ENCODE measurements at regions not wholly inside any gene's neighbourhood (a gene's known extent, or its start where the extent isn't known, plus 50 kb on each side); places are given as distances from the start of the nearest gene placed in this dataset.

GRCh38 chr11:113627297-113627696, 78.8 kb downstream of the TMPRSS5 start:
- Histone ChIP-seq H3K27me3 (no peaks in the 10 kb centered on the region), H3K27ac (no peak overlapping the region), H3K4me1 (ENCODE audit: control insufficient read depth in 1 of 2, insufficient read depth in 1 of 2, low read depth in 1 of 2, low read length in 1 of 2) (no peaks in the 10 kb centered on the region), H3K4me3 (ENCODE audit: low read depth in 1 of 2, low read length in 1 of 2) (no peak overlapping the region), H3K9me3 (no peaks in the 10 kb centered on the region), H3K36me3 (no peaks in the 10 kb centered on the region)
- TF ChIP-seq CTCF (IDR thresholded peaks at IDR 0.05): no peak

- no peaks in the 10 kb centered on the region for H3K27me3 ChIP-seq
- no peaks in the 10 kb centered on the region for H3K36me3 ChIP-seq
- H3K4me1 ChIP-seq (ENCODE audit: control insufficient read depth in 1 of 2, insufficient read depth in 1 of 2, low read depth in 1 of 2, low read length in 1 of 2): no peaks in the 10 kb centered on the region
- no peak for TF ChIP-seq CTCF (IDR thresholded peaks at IDR 0.05)
- H3K4me3 ChIP-seq (ENCODE audit: low read depth in 1 of 2, low read length in 1 of 2): no peak overlapping the region
- H3K9me3 ChIP-seq: no peaks in the 10 kb centered on the region
- no peak overlapping the region for H3K27ac ChIP-seq
These were observed 79.4 kb downstream of the TMPRSS5 start for GRCh38 chr11:113626736-113627135.

GRCh38 chr11:113623114-113623513, 83.0 kb downstream of the TMPRSS5 start:
- no peaks in the 10 kb centered on the region for H3K36me3 ChIP-seq
- no peak overlapping the region for H3K27ac ChIP-seq
- no peaks in the 10 kb centered on the region for H3K4me1 ChIP-seq (ENCODE audit: control insufficient read depth in 1 of 2, insufficient read depth in 1 of 2, low read depth in 1 of 2, low read length in 1 of 2)
- H3K27me3 ChIP-seq: no peaks in the 10 kb centered on the region
- TF ChIP-seq CTCF (IDR thresholded peaks at IDR 0.05): no peak
- H3K4me3 ChIP-seq (ENCODE audit: low read depth in 1 of 2, low read length in 1 of 2): no peak overlapping the region
- no peaks in the 10 kb centered on the region for H3K9me3 ChIP-seq

- TF ChIP-seq CTCF (IDR thresholded peaks at IDR 0.05): no peak
- no peaks in the 10 kb centered on the region for H3K4me1 ChIP-seq (ENCODE audit: control insufficient read depth in 1 of 2, insufficient read depth in 1 of 2, low read depth in 1 of 2, low read length in 1 of 2)
- no peak overlapping the region for H3K27ac ChIP-seq
- H3K4me3 ChIP-seq (ENCODE audit: low read depth in 1 of 2, low read length in 1 of 2): no peak overlapping the region
- H3K36me3 ChIP-seq: no peaks in the 10 kb centered on the region
- H3K9me3 ChIP-seq: no peaks in the 10 kb centered on the region
- H3K27me3 ChIP-seq: no peaks in the 10 kb centered on the region
These were observed 87.7 kb downstream of the TMPRSS5 start for GRCh38 chr11:113618360-113618759.

- Histone ChIP-seq H3K4me1 (ENCODE audit: control insufficient read depth in 1 of 2, insufficient read depth in 1 of 2, low read depth in 1 of 2, low read length in 1 of 2) (no peaks in the 10 kb centered on the region), H3K27ac (no peak overlapping the region), H3K4me3 (ENCODE audit: low read depth in 1 of 2, low read length in 1 of 2) (no peak overlapping the region)
These were observed 90.3 kb downstream of the TMPRSS5 start for GRCh38 chr11:113615773-113616172.

More at GRCh38 chr11:113615773-113616172, 90.3 kb downstream of the TMPRSS5 start:
- no peaks in the 10 kb centered on the region for H3K27me3 ChIP-seq
- no peaks in the 10 kb centered on the region for H3K36me3 ChIP-seq
- no peak for TF ChIP-seq CTCF (IDR thresholded peaks at IDR 0.05)
- H3K9me3 ChIP-seq: no peaks in the 10 kb centered on the region
